NCI-H187 (cell line): ENCODE measurements at regions not wholly inside any gene's neighbourhood (a gene's known extent, or its start where the extent isn't known, plus 50 kb on each side); places are given as distances from the start of the nearest gene placed in this dataset.
"Not testable (repeated sequence)": the region's sequence is repeated elsewhere in the genome, so short reads cannot be mapped to it uniquely, and the experiment has no call there.

Experiments used
- DNase-seq, 2 experiments: peaks; one replicate each; lab custom pipeline; 2025; lab: John Stamatoyannopoulos, UW

- DNase-seq = not testable (repeated sequence)
Measured at GRCh38 chr2:85941490-85941889, 52.7 kb upstream of the ST3GAL5 start.

DNA sequence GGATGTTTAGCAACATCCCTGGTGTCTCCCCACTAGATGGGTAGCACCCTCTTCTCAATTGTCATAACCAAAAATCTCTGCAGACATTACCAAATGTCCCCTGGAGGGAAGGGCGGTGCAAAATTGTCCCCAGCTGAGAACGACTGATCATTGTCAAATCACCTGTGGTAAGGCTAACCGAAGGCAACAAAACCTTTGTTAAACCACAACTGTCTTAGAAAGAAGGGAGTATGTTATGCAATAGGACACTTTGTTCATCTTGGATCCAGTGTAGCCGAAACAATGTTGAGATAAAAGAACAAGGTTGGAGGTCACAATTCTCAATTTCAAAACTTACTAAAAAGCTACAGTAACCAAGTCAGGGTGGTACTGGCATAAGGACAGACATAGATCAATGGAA, 50.3 kb upstream of the ST3GAL5 start:
- no peak for DNase-seq
